ENCODE measurements at regions not wholly inside any gene's neighbourhood (a gene's known extent, or its start where the extent isn't known, plus 50 kb on each side); places are given as distances from the start of the nearest gene placed in this dataset.

- TF ChIP-seq ZZZ3 (CRISPR knock-in tag; IDR thresholded peaks at IDR 0.05; ENCODE audit: borderline replicate concordance) (no peak), RFX5 (IDR thresholded peaks at IDR 0.05; ENCODE audit: low read depth, low read length) (no peak), POLR2AphosphoS5 (IDR thresholded peaks at IDR 0.05; ENCODE audit: low read depth, low read length) (no peak), ZNF260 (CRISPR knock-in tag; IDR thresholded peaks at IDR 0.05; ENCODE audit: borderline replicate concordance, low read depth) (no peak)
Measured at GRCh38 chr3:5297895-5298294, 110.4 kb downstream of the EDEM1 start.
